B cell (primary cell): ENCODE measurements at regions not wholly inside any gene's neighbourhood (a gene's known extent, or its start where the extent isn't known, plus 50 kb on each side); places are given as distances from the start of the nearest gene placed in this dataset.

Experiments used
- CTCF ChIP-seq: fragments of 200-600 bp; IDR thresholded peaks from one replicate; pipeline ENCODE4 v1.8.0; 2022; ENCODE audit warnings: antibody characterized with exemption, mild to moderate bottlenecking
- EZH2 ChIP-seq: IDR thresholded peaks from 2 replicates; pipeline ENCODE4 v1.6.1; 2012; ENCODE audit warnings: borderline replicate concordance, low read depth, mild to moderate bottlenecking, moderate library complexity, low read length; ENCODE audit not compliant: insufficient read depth, poor library complexity, severe bottlenecking

DNA sequence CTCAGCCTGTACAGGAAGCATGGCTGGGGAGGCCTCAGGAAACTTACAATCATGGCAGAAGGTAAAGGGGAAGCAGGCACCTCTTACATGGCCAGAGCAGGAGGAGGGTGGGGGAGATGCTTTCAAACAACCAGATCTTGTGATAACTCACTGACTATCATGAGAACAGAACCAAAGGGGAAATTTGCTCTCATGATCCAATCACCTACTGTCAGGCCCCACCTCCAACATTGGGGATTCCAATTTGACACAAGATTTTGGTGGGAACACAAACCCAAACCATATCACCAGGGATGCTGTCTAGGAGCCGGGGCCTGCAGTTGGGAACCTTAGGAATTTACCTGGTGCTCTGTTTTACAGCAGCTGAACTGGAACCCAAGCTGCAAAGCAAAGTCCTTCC, 191.1 kb upstream of the CITED2 start:
- no peak for TF ChIP-seq CTCF
- no peak for TF ChIP-seq EZH2
